ENCODE measurements at regions not wholly inside any gene's neighbourhood (a gene's known extent, or its start where the extent isn't known, plus 50 kb on each side); places are given as distances from the start of the nearest gene placed in this dataset.

- no peak for ATAC-seq (replicated peaks in 1 of 2)
- H3K36me3 Mint-ChIP-seq (ENCODE audit: insufficient read depth in 2 of 2) = no peaks in the 10 kb centered on the region
- peaks cover 0 to 2% of the 10 kb centered on the region in 2 donors for H3K9me3 Mint-ChIP-seq
- no peaks in the 10 kb centered on the region for H3K4me1 Mint-ChIP-seq (ENCODE audit: low read depth)
- no peak for DNase-seq
- no peak overlapping the region for H3K27ac Mint-ChIP-seq
- H3K4me3 Mint-ChIP-seq = no peak overlapping the region
- H3K27me3 Mint-ChIP-seq (ENCODE audit: low read depth) = no peaks in the 10 kb centered on the region
These were observed 693.9 kb downstream of the REEP3 start for GRCh38 chr10:64215088-64215487.

GRCh38 chr10:64219271-64220025 lies 698.2 kb downstream of the REEP3 start:
- H3K4me1 Mint-ChIP-seq (ENCODE audit: low read depth) = no peaks in the 10 kb centered on the region
- ATAC-seq (replicated peaks in 1 of 2) (no peak), DNase-seq (no peak)

GRCh38 chr10:64234489-64234888 lies 713.3 kb downstream of the REEP3 start:
- Mint-ChIP-seq H3K27ac (no peak overlapping the region), H3K4me1 (ENCODE audit: low read depth) (no peaks in the 10 kb centered on the region), H3K36me3 (ENCODE audit: insufficient read depth in 2 of 2) (no peaks in the 10 kb centered on the region), H3K4me3 (no peak overlapping the region), H3K27me3 (ENCODE audit: low read depth) (no peaks in the 10 kb centered on the region), H3K9me3 (peaks cover 2 to 6% of the 10 kb centered on the region in 2 donors)
- ATAC-seq (replicated peaks in 1 of 2) (no peak), DNase-seq (no peak)

More at GRCh38 chr10:64219271-64220025, 698.2 kb downstream of the REEP3 start:
- H3K36me3 Mint-ChIP-seq (ENCODE audit: insufficient read depth in 2 of 2) = peaks cover 0 to 4% of the 10 kb centered on the region in 2 donors
- no peak overlapping the region for H3K27ac Mint-ChIP-seq
- no peak overlapping the region for H3K4me3 Mint-ChIP-seq
- H3K27me3 Mint-ChIP-seq (ENCODE audit: low read depth) = no peaks in the 10 kb centered on the region
- H3K9me3 Mint-ChIP-seq = peaks cover 5 to 8% of the 10 kb centered on the region in 2 donors

GRCh38 chr10:64257704-64258103 lies 736.5 kb downstream of the REEP3 start:
- ATAC-seq (replicated peaks in 1 of 2) (no peak), DNase-seq (no peak)
- Mint-ChIP-seq H3K36me3 (ENCODE audit: insufficient read depth in 2 of 2) (no peaks in the 10 kb centered on the region), H3K4me3 (no peak overlapping the region), H3K9me3 (peaks cover 1 to 8% of the 10 kb centered on the region in 2 donors), H3K4me1 (ENCODE audit: low read depth) (no peaks in the 10 kb centered on the region), H3K27ac (no peak overlapping the region), H3K27me3 (ENCODE audit: low read depth) (no peaks in the 10 kb centered on the region)

GRCh38 chr10:64261092-64261491 lies 739.9 kb downstream of the REEP3 start:
- Mint-ChIP-seq H3K27ac (no peak overlapping the region), H3K4me1 (ENCODE audit: low read depth) (no peaks in the 10 kb centered on the region), H3K9me3 (peaks cover 3 to 11% of the 10 kb centered on the region in 2 donors), H3K4me3 (no peak overlapping the region), H3K36me3 (ENCODE audit: insufficient read depth in 2 of 2) (no peaks in the 10 kb centered on the region), H3K27me3 (ENCODE audit: low read depth) (no peaks in the 10 kb centered on the region)
- ATAC-seq (replicated peaks in 1 of 2) = no peak
- DNase-seq = no peak

GRCh38 chr10:64261676-64262075 lies 740.5 kb downstream of the REEP3 start:
- Mint-ChIP-seq H3K27ac (no peak overlapping the region), H3K4me3 (no peak overlapping the region), H3K36me3 (ENCODE audit: insufficient read depth in 2 of 2) (no peaks in the 10 kb centered on the region), H3K27me3 (ENCODE audit: low read depth) (no peaks in the 10 kb centered on the region), H3K4me1 (ENCODE audit: low read depth) (no peaks in the 10 kb centered on the region), H3K9me3 (peaks cover 3 to 13% of the 10 kb centered on the region in 2 donors)
- DNase-seq (no peak), ATAC-seq (replicated peaks in 1 of 2) (no peak)

- H3K36me3 Mint-ChIP-seq (ENCODE audit: insufficient read depth in 2 of 2) = no peaks in the 10 kb centered on the region
- H3K27me3 Mint-ChIP-seq (ENCODE audit: low read depth) = no peaks in the 10 kb centered on the region
- H3K4me3 Mint-ChIP-seq = no peak overlapping the region
- no peak overlapping the region for H3K27ac Mint-ChIP-seq
- no peaks in the 10 kb centered on the region for H3K4me1 Mint-ChIP-seq (ENCODE audit: low read depth)
- peaks cover 3 to 13% of the 10 kb centered on the region in 2 donors for H3K9me3 Mint-ChIP-seq
- DNase-seq (no peak), ATAC-seq (replicated peaks in 1 of 2) (no peak)
These were observed 744.8 kb downstream of the REEP3 start for GRCh38 chr10:64265961-64266360.

GRCh38 chr10:64271508-64271907 lies 750.3 kb downstream of the REEP3 start:
- H3K27ac Mint-ChIP-seq = no peak overlapping the region
- H3K4me3 Mint-ChIP-seq = no peak overlapping the region
- H3K9me3 Mint-ChIP-seq = peaks cover 0 to 2% of the 10 kb centered on the region in 2 donors
- no peaks in the 10 kb centered on the region for H3K4me1 Mint-ChIP-seq (ENCODE audit: low read depth)
- ATAC-seq (replicated peaks in 1 of 2) (no peak), DNase-seq (no peak)
- H3K27me3 Mint-ChIP-seq (ENCODE audit: low read depth) = no peaks in the 10 kb centered on the region
- no peaks in the 10 kb centered on the region for H3K36me3 Mint-ChIP-seq (ENCODE audit: insufficient read depth in 2 of 2)

GRCh38 chr10:64271983-64272382 lies 750.8 kb downstream of the REEP3 start:
- Mint-ChIP-seq H3K27ac (no peak overlapping the region), H3K4me1 (ENCODE audit: low read depth) (no peaks in the 10 kb centered on the region), H3K9me3 (peaks cover 0 to 2% of the 10 kb centered on the region in 2 donors), H3K36me3 (ENCODE audit: insufficient read depth in 2 of 2) (no peaks in the 10 kb centered on the region), H3K27me3 (ENCODE audit: low read depth) (no peaks in the 10 kb centered on the region), H3K4me3 (no peak overlapping the region)
- ATAC-seq (replicated peaks in 1 of 2) (no peak), DNase-seq (no peak)

GRCh38 chr10:64275001-64275400 lies 753.8 kb downstream of the REEP3 start:
- DNase-seq (no peak), ATAC-seq (replicated peaks in 1 of 2) (no peak)
- H3K27ac Mint-ChIP-seq = no peak overlapping the region
- no peaks in the 10 kb centered on the region for H3K36me3 Mint-ChIP-seq (ENCODE audit: insufficient read depth in 2 of 2)
- H3K4me1 Mint-ChIP-seq (ENCODE audit: low read depth) = no peaks in the 10 kb centered on the region
- H3K4me3 Mint-ChIP-seq = no peak overlapping the region
- H3K27me3 Mint-ChIP-seq (ENCODE audit: low read depth) = no peaks in the 10 kb centered on the region
- no peaks in the 10 kb centered on the region for H3K9me3 Mint-ChIP-seq

- Mint-ChIP-seq H3K4me3 (no peak overlapping the region), H3K36me3 (ENCODE audit: insufficient read depth in 2 of 2) (no peaks in the 10 kb centered on the region), H3K4me1 (ENCODE audit: low read depth) (no peaks in the 10 kb centered on the region), H3K27me3 (ENCODE audit: low read depth) (no peaks in the 10 kb centered on the region), H3K27ac (no peak overlapping the region), H3K9me3 (no peaks in the 10 kb centered on the region)
- ATAC-seq (replicated peaks in 1 of 2) (no peak), DNase-seq (no peak)
These were observed 754.6 kb downstream of the REEP3 start for GRCh38 chr10:64275774-64276173.

GRCh38 chr10:64277536-64277935 lies 756.3 kb downstream of the REEP3 start:
- Mint-ChIP-seq H3K27ac (no peak overlapping the region), H3K36me3 (ENCODE audit: insufficient read depth in 2 of 2) (no peaks in the 10 kb centered on the region), H3K27me3 (ENCODE audit: low read depth) (no peaks in the 10 kb centered on the region), H3K4me3 (no peak overlapping the region), H3K9me3 (peaks cover 0 to 2% of the 10 kb centered on the region in 2 donors), H3K4me1 (ENCODE audit: low read depth) (no peaks in the 10 kb centered on the region)
- no peak for DNase-seq
- no peak for ATAC-seq (replicated peaks in 1 of 2)

GRCh38 chr10:64283621-64284020 lies 762.4 kb downstream of the REEP3 start:
- no peak overlapping the region for H3K4me3 Mint-ChIP-seq
- no peaks in the 10 kb centered on the region for H3K27me3 Mint-ChIP-seq (ENCODE audit: low read depth)
- H3K4me1 Mint-ChIP-seq (ENCODE audit: low read depth) = no peaks in the 10 kb centered on the region
- ATAC-seq (replicated peaks in 1 of 2) (no peak), DNase-seq (no peak)
- H3K36me3 Mint-ChIP-seq (ENCODE audit: insufficient read depth in 2 of 2) = no peaks in the 10 kb centered on the region
- no peak overlapping the region for H3K27ac Mint-ChIP-seq
- peaks cover 0 to 6% of the 10 kb centered on the region in 2 donors for H3K9me3 Mint-ChIP-seq

- Mint-ChIP-seq H3K9me3 (peaks cover 0 to 4% of the 10 kb centered on the region in 2 donors), H3K36me3 (ENCODE audit: insufficient read depth in 2 of 2) (no peaks in the 10 kb centered on the region), H3K4me3 (no peak overlapping the region), H3K27me3 (ENCODE audit: low read depth) (no peaks in the 10 kb centered on the region), H3K27ac (no peak overlapping the region), H3K4me1 (ENCODE audit: low read depth) (no peaks in the 10 kb centered on the region)
- no peak for DNase-seq
- ATAC-seq (replicated peaks in 1 of 2) = no peak
These were observed 765.3 kb downstream of the REEP3 start for GRCh38 chr10:64286533-64286932.
